Upper lobe of left lung (tissue), 4 donors: ENCODE measurements at regions not wholly inside any gene's neighbourhood (a gene's known extent, or its start where the extent isn't known, plus 50 kb on each side); places are given as distances from the start of the nearest gene placed in this dataset.

ENCODE experiments used
- CTCF ChIP-seq, 6 experiments: fragments of 450-650 bp in 4 of 6; fragments of 200-600 bp in 2 of 6; sonication (generic) in 2 of 6; IDR thresholded peaks; one replicate each; pipeline ENCODE4 v1.5.1; 2016 to 2019; ENCODE audit warnings: antibody characterized with exemption in 6 of 6
- POLR2A ChIP-seq, 4 donors: fragments of 450-650 bp; IDR thresholded peaks; one replicate each; pipeline ENCODE4 v1.5.1; 2016 to 2017; ENCODE audit warnings: antibody characterized with exemption in 4 of 4, mild to moderate bottlenecking in 2 of 4

GRCh38 chr4:53788621-53789020 lies 197.3 kb upstream of the LNX1 start:
- no peak for TF ChIP-seq POLR2A (IDR thresholded peaks at IDR 0.05)
- no peak for TF ChIP-seq CTCF (IDR thresholded peaks at IDR 0.05)
